CD4-positive, alpha-beta T cell treated with Interleukin-15 for 1 hour (primary cell): ENCODE measurements at regions not wholly inside any gene's neighbourhood (a gene's known extent, or its start where the extent isn't known, plus 50 kb on each side); places are given as distances from the start of the nearest gene placed in this dataset.
"Not testable (repeated sequence)": the region's sequence is repeated elsewhere in the genome, so short reads cannot be mapped to it uniquely, and the experiment has no call there.

Source experiments
- DNase-seq: peaks from one replicate; pipeline ENCODE4 v3.0.0-alpha.2; 2020

DNA sequence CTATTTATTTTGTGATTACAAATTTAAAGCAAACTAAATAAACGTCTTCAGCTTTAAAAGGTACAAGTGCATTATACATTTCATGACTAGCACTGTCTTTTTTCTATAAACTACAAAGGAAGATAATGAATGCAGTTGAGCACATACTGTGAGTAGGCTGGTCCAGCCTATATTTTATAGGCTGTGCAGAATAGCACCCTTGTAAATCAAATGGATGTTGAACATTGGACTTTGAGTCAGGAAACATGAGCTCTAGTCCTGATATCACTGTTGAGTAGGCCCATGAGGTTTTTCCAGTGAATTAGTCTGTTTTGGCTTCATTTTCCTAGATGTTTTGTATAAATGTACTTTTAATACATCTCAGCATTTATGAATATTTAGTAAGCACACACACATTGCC, 447.3 kb upstream of the KCNMB2 start:
- no peak for DNase-seq

DNA sequence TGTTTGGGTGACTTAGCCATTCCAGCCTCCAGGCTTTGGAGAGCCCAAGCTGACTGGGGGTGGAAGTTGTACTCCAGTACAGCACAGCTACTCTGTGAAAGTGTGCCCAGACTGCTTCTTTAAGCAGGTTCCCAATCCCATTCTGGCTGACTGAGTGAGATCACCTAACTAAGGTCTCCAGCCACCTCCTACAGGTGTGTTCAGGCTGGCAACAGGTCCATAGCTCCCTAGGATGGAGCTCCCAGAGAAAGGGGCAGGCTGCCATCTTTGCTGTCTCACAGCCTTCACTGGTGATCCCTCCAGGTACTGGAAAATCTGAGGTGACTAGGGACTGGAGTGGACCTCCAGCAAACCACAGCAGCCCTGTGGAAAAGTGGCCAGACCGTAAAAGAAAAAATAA, 445.3 kb upstream of the KCNMB2 start:
- no peak for DNase-seq

DNA sequence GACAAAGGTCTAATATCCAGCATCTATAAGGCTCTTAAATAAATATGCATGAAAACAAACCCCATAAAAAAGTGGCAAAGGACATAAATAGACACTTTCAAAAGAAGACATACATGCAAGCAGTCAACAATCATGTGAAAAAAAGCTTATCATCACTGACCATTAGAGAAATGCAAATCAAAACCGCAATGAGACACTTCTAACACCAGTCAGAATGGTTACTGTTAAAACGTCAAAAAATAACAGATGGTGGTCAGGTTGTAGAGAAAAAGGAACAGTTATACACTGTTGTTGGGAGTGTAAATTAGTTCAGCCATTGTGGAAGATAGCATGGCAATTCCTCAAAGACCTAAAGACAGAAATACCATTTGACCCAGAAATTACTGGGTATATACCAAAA, 440.7 kb upstream of the KCNMB2 start:
- DNase-seq = no peak

DNA sequence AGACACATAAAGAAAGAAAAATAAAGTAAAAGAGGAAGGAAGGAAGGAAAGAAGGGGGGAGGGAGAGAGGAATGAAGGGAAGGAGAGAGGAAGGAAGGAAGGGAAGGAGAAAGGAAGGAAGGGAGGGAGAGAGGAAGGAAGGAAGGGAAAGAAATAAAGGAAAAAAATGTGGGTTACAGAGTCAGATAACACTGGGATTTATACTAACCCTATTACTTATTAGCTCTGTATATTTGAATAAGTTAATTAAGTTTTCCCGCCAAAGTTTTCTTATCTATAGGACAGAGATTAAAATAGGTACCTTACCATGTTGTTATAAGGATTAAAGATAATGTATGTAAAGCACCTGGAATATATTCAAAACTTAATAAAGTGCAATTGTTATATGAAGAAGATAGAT, 439.3 kb upstream of the KCNMB2 start:
- no peak for DNase-seq

DNA sequence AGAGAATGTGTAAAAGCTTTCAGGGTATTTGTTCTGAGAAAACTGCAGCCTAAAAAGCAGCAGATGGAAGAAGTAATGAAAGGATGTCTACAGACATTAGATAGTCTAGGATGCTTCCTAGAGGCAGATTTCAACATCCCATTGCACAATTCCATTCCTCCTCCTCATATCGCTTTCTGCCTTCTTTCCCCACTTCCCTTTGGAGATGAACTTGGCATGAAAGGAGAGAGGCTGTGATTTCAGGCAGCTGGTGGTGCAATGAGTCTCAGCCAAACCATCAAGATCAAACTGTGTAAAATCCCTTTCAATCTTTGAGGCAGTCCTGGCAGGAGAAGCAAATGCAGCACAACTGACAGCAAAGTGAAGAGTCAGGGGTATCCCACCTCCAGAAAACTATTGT, 438.7 kb upstream of the KCNMB2 start:
- DNase-seq = no peak

DNA sequence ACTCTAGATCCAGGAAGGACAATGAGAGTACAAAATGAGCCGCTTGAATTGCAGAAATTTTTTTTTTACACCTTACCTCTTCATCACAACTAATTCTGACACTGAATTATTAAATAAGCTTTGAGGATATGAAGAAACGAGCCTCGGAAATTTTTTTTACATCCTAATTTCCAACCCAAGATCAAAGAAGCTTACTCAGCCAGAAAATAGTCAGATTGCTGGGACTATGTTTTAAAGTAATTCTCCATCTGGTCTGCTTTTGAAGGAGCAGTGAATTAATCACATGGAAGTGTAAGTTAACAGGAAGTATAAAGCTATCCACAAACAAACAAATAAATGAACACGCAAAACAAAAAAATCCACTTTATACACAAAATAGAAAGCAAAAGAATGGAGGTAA, 437.0 kb upstream of the KCNMB2 start:
- DNase-seq = no peak

DNA sequence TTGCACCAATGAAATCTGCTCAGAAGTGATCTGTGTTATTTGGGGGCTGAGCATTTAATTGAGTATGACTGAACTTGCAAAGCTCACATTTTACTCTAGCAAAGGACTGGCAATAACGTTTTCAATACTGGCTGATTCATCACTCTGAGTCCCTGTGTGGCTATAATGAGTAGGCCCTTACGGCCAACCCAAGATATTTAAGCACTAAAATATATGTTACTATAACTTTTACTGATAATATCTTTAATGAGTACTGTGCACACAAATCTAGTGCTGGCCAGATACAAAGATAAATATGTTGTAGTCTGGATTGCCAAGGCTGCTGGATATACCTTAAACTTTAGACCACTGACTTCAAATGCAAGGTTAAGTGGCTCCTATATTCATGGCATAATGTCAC, 436.4 kb upstream of the KCNMB2 start:
- DNase-seq = no peak

DNA sequence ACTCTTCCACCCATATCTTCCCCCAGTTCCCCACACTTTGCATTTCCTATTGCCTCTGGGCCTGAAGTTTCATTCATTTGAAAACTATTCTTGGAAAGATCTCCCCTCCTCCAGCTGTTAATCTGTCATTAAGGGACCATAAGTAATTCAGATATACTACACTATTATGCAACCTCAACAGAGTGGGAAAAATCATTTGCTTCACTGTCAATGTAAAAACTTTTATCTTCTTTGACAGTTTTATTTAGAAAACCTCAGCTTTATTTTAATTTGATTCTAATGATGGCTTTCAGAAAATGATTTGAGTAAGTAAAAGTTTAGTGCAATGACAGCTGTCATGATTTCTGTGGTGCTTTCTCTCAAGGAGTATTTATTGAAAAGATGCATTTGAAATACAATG, 435.3 kb upstream of the KCNMB2 start:
- no peak for DNase-seq

DNA sequence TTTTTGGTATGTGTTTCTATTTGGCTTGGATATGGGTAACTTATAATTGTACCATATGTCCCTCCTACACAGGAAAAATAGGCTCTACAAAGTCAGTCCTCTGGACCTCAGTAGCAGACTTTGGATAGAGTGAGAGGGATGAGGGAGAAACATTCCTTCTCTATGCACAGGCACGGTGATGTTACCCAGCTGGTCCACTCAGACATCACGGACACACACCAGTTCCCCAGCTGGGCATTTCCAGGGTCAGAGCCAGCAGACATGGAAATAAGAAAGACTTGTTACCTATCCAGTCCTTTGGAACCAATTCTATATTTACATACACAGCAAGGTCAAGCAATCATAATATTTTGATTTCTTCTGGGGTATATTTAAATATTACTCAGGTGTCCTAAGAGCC, 433.1 kb upstream of the KCNMB2 start:
- DNase-seq = no peak

DNA sequence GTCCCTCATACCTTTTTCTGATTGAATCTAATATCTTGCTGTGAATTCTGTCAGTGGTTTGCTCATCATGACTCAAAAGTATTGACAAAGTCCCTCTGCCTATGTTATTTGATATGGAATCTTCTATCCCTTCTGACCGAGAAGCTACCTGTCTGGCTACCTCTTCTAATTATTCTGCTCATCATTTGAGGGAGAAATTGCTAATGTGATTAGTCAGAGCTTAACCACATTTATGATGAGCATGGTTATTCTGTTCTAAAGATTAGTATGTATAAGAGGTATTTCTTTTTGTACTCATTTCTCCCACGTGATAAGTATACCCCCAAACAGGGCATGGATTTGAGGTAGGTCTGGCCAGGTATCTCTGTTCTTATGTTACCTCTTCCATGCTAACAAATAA, 428.4 kb upstream of the KCNMB2 start:
- DNase-seq = no peak

DNA sequence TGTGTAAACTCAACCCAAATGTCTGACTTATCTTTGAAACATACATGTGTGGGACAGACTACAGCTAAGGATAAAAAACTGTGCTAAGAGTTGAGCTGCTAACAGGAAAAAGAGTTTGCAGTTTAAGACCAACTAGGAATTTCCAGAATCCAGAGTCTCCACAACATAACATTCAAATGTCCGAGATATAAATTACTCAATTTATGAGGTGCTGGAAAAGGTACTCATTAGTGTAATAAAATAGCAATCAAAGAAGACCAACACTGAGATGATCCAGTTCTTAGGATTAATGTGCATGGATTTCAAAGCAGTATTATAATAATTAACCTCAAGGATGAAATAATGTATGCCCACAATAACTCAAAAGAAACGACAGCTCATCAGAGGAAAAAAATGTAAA, 426.5 kb upstream of the KCNMB2 start:
- no peak for DNase-seq

DNA sequence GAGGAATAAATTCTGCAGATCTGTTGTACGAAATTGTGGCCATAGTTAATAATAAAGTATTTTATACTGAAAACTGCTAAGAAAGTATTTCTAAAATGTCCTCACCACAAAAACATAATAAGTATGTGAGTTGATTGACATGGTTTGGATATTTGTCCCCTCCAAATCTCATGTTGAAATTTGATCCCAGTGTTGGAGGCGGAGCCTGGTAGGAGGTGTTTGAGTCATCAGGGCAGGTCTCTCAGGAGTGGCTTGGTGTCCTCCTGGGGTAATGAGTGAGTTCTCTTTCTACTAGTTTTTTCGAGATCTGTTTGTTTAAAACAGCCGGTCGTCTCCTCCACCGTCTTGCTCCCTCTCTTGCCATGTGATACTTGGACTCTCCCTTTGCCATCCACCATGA, 424.1 kb upstream of the KCNMB2 start:
- DNase-seq = no peak

DNA sequence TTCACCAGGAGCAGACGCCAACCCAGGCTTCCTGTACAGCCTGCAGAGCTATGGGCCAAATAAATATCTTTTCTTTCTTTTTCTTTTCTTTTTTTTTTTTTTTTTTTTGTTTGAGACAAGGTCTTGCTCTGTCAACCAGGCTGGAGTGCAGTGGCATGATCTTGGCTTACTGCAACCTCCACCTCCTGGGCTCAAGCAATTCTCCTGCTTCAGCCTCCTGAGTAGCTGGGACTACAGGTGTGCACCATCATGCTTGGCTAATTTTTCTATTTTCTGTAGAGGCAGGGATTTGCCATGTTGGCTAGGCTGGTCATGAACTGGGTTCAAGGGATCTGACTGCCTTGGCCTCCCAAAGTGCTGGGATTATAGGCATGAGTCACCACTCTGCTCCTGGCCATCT, 423.7 kb upstream of the KCNMB2 start:
- DNase-seq = not testable (repeated sequence)

DNA sequence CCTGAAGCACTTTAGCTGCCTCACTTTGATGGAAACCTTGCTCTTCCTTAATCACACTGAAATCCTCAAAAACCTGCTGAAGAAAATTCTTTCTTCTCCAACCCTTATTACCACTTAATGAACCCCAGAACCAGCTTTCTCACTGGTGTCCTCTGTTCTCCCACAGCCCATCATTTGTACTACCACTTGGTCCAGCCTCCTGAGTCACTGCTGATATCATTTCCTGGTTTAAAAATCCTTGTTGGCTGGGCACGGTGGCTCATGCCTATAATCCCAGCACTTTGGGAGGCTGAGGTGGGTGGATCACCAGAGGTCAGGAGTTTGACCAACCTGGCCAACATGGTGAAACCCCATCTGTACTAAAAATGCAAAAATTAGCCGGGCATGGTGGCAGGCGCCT, 418.6 kb upstream of the KCNMB2 start:
- DNase-seq = no peak

DNA sequence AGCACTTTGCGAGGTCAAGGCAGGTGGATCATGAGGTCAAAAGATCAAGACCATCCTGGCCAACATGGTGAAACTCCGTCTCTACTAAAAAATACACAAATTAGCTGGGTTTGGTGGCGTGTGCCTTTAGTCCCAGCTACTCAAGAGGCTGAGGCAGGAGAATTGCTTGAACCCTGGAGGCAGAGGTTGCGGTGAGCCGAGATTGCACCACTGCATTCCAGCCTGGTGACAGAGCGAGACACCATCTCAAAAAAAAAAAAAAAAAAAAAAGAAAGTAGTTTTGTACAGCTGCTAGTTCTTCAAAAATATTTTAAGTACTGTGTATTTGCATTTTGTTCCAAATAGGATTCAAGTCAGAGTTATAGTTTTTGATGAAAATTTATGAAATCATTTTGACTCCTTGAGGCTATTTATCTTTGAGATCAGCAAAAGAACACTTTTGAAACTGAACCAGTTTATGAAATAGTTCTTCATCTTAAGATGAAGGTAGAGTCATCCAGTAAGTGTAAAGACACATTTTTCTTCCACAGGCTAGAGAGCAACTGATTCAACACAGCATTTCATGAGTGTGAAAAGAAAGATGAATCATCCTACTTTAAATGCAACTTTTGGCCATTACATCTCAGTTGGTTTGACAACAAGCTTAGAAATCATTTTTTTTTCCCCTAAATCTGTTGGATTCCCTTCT, 416.5 kb upstream of the KCNMB2 start:
- DNase-seq = not testable (repeated sequence)

DNA sequence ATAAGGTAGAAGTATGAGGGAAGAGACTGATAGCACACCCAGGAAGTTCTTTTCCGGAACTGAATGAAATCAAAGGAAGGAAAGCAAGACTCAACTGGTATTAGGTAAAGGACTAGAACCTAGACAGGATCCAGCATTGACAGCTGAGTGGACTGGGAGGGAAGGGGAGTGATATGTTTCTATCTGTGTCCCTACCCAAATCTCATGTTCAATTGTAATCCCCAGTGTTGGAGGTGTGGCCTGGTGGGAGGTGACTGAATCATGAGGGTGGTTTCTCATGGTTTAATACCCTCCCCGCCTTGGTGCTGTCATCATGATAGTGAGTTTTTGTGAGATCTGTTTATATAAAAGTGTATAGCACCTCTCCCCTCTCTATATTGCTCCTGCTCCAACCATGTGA, 415.9 kb upstream of the KCNMB2 start:
- no peak for DNase-seq

DNA sequence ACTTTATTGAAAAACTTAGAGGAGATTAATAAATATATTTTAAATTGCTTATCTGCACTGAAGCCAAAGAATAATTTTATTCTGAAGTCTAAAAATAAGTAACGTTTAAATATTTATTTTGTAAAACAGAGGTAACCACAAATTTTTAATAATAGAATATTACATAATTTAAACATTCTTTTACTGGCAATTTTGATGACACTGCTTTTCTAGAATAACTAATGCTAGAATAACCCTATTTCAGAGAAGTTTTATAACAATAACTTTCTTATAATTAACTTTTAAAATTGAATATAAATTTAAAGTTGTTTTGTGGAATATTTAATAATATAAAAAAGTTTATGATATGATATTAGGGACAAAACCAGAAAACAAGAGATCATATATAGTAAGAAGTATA, 409.6 kb upstream of the KCNMB2 start:
- no peak for DNase-seq

DNA sequence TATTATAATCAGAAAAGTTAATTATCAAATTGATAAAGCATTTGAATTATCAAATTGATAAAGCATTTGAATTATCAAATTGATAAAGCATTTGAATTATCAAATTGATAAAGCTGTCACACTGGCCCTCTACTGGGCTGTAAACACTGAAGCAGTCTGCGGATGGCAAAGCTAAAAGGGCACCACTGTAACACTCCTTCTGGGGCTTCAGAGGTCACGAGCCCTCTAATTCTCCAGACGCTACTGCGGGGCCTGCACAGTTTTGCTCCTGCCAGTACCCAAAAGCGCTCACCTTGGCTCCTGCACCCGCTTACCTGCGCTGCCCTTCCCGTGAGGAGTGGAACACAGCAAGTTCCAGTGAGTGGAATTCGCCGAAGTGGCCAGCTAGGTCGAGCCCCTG, 409.0 kb upstream of the KCNMB2 start:
- no peak for DNase-seq

DNA sequence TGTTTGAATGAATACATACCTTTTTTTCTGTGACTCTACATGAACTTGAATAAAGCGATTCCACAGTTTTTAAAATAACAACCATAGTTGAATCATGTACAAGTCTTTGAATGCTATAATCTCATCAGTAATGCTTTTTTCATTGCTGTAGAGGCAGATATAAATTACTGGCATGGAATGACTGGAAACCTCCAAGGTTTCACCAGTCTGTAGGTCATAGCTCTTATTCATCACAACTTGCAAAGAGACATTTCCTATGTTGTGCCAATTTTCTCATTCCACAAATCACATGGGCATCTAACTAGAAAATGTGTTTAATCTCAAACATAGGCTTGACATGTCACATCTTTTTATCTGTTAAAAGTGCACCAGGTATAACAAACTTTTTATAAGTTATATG, 407.1 kb upstream of the KCNMB2 start:
- DNase-seq = no peak

DNA sequence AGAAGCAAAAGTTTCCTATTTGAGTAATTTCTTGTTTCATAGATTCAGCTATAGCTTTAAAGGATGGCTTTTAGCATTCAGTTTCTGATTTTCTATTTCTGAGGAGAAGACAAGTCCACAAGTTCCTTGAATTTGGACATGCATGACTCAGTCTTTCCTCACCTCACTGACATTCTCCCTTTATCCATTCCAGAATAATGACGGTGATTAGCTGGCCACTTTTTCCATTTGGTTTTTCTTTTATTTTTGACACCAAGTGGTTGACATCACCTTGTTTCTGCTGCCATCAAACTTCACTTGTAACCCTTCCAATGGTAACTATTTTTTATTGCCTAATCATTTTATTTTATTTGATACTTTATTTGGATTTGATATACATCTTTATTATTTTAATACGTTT, 404.4 kb upstream of the KCNMB2 start:
- no peak for DNase-seq

DNA sequence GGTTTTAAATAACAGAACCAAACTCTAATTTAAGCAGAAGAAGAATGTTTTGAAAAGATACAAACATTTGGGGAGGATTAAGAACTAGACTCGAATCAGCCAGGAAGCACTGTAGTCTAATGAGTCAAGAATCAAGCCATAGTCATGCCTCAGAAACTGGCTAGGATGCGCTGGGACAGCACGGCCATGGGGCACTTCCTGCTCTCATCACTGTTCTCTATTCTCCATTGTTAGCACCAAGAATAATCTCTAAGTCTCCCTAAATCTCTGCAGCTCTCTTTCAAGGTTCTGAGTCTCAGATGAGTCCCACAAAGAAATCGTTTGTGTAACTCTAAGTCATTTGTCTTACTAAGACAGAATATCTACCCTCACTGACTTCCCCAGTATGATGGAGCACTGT, 399.0 kb upstream of the KCNMB2 start:
- DNase-seq = no peak

DNA sequence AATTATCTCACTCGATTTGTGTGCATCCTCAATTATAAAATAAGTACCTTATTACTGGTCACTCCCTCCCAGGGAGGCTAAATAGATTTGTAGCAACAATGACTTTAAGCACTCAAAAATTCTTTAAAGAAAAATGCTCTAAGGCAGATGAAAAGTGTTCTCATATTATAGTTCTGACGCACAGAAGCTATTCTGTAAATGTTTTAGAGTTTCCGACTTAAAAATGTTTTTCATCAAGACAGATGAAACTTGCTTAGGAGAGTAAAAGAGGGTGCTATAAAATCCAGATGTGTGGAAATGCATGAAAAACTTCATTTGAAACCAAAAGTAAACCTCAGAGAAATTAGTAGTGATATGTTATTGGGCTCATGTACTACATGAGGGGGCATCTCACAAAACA, 398.4 kb upstream of the KCNMB2 start:
- DNase-seq = no peak

DNA sequence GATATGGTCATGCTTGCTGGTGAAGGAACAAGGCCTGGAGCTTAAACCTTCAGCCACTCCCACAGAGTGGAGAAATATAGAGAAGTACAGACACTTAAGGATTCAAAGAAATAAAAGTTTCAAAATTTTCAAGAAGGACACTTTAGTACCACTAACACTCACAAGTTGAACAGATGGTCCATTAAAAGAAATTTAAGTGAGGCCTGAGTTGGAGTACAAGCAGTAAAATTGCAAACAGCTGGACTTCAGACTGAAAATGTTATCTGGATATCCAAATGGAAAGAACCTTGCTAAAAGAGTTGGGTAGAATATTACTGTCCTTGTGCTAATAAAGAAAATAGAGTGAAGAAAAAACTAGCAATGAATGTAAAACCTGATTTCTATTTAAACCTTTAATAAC, 397.1 kb upstream of the KCNMB2 start:
- no peak for DNase-seq

DNA sequence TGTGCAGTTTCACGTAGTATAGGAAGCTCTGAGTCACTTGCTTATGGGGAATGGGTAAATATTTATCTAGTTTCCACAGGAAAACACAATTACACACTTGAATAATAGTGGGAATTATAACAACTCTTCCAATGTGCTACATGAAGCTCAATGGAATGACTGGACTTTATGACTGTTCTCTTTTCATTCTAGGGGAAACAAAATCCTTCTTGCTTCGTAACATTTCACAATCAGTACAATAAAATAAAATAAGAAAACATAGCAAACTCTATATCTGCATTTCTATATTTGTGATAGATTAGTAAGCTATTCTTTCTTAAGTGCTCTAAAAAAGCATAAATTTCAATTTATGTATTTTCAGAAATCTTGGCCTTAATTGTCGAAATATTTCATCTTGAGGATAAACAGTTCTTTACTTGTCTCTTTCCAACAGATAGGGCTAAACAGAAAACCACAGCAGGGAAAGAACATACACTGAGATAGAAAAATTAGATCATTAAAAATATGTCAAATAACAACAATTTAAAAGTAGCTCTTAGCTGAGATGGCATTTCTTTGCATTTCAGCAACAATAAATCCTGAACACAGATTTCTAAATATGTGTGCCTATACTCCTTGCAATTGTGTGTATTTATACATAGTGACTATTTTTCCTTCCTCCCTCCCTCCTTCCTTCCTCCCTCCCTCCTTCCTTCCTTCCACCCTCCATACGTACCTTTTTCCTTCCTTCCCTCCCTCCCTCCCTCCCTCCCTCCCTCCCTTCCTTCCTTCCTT, 395.5 kb upstream of the KCNMB2 start:
- DNase-seq = no peak

DNA sequence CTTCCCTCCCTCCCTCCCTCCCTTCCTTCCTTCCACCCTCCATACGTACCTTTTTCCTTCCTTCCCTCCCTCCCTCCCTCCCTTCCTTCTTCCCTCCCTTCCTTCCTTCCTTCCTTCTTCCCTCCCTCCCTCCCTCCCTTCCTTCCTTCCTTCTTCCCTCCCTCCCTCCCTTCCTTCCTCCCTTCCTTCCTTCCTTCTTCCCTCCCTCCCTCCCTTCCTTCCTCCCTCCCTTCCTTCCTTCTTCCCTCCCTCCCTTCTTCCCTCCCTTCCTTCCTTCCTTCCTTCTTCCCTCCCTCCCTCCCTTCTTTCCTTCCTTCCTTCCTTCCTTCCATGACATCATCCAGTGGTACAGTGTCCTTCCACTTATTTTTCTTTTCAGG, 394.9 kb upstream of the KCNMB2 start:
- not testable (repeated sequence) for DNase-seq
